HG03469 (cell line): ENCODE measurements at regions not wholly inside any gene's neighbourhood (a gene's known extent, or its start where the extent isn't known, plus 50 kb on each side); places are given as distances from the start of the nearest gene placed in this dataset.
"Not testable (repeated sequence)": the region's sequence is repeated elsewhere in the genome, so short reads cannot be mapped to it uniquely, and the experiment has no call there.

ENCODE experiments used
- ATAC-seq: cut with Tn5 transposase; IDR thresholded peaks from one replicate; pipeline ENCODE4 v1.9.1; 2021; ENCODE audit warnings: mild to moderate bottlenecking, moderate library complexity, moderate number of reproducible peaks; ENCODE audit not compliant: unreplicated experiment

DNA sequence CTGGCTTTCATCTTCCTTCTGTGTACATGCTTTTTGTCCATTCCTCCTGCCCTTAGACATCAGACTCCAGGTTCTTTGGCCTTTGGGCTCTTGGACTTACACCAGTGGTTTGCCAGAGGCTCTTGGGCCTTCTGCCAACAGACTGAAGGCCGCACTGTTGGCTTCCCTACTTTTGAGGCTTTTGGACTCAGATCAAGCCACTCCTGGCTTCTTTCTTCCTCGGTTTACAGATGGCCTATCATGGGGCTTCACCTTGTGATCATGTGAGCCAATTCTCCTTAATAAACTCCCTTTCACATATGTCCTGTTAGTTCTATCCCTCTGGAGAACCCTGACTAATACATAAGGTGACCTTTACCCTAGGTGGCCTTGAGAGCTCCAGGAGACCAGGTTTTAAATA lies 189.1 kb upstream of the CCNG1 start:
- ATAC-seq, result no peak

DNA sequence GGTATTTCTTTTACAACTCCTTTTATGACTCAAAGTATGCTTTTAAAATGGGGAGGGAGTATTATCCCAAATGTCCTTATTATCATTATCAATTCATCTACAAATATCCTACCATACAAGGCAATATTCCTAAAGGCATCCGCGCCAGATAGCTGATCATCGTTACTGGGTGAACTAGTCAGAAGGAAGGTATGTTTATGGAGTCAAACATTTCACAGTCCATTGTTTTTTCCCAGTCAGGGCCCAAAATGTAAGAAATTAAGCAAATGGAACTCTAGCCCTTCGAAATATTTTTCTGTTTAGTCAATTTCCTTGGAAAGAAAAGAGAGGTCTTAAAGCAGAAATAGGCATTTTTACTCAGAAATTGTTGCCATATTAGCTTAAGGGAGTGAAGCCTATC lies 188.5 kb upstream of the CCNG1 start:
- ATAC-seq, result no peak

GRCh38 chr5:163252950-163253349 lies 184.4 kb upstream of the CCNG1 start:
- no peak for ATAC-seq

GRCh38 chr5:163259495-163259894 lies 177.9 kb upstream of the CCNG1 start:
- ATAC-seq, result no peak

- ATAC-seq, result no peak
These were observed 176.9 kb upstream of the CCNG1 start for GRCh38 chr5:163260471-163260870.

GRCh38 chr5:163260961-163261360 lies 176.4 kb upstream of the CCNG1 start:
- no peak for ATAC-seq

DNA sequence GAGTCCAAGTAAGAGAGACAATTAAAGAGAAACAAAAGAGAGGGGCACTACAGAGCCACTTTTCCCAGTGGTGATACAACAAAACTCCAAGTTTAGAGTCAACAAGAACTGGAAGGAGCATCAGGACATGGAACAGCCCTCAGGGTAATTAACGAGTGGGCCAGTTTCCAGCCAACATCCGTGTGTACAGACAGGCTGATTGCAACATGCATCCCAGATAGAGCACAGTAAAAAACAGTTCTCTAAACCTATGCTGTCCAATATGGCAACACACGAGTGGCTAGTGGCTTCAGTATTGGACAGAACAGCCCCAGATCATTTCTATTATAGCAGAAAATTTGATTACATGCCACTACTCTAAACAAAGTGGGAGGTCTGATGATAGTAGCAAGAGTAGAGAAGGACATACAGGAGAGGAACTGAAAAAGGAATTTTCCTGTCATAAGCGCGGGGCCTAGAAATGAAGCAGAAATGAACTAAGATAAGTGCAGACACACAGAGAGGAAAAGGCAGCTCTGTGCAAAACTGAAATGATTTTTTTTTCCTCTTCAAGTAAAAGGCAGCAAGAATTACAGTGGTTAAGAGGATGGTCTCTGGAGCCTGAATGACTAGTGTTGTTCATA lies 175.6 kb upstream of the CCNG1 start:
- peak; percentile 44 for ATAC-seq

DNA sequence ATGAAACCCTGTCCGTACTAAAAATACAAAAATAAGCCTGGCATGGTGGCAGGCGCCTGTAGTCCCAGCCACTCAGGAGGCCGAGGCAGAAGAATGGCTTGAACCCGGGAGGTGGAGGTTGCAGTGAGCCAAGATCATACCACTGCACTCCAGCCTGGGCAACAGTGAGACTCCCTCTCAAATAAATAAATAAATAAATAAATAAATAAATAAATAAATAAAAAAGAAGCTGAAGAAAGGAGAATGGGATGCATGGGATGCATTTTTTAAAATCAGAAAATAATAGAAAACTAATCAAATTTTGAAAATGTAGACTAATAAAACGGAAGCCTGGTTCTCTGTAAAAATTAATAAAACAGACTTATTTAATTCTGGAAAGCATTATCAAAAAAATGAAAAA lies 171.1 kb upstream of the CCNG1 start:
- ATAC-seq, result not testable (repeated sequence)

- ATAC-seq, result no peak
These were observed 167.8 kb upstream of the CCNG1 start for GRCh38 chr5:163269624-163270023.

GRCh38 chr5:163276466-163276865 lies 160.9 kb upstream of the CCNG1 start:
- no peak for ATAC-seq

- not testable (repeated sequence) for ATAC-seq
These were observed 156.5 kb upstream of the CCNG1 start for GRCh38 chr5:163280897-163281296.

DNA sequence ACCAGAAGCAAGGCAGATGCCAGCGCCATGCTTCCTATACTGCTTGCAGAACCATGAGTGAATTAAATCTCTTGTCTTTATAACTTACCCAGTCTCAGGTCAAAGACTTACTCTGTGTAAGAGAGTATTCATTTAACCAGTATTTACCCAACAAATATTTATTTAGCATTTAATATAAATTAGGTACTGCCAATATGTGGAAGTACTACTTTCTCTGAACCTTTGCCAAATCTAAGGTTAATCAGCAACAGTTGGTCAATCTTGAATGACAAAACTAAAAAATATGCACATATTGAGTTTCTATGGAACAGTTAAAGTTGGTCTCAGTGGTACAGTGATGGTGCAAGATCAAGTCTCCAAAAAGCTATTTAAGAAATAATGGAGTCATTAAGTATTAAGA lies 155.9 kb upstream of the CCNG1 start:
- no peak for ATAC-seq

GRCh38 chr5:163293836-163294235 lies 143.6 kb upstream of the CCNG1 start:
- no peak for ATAC-seq

DNA sequence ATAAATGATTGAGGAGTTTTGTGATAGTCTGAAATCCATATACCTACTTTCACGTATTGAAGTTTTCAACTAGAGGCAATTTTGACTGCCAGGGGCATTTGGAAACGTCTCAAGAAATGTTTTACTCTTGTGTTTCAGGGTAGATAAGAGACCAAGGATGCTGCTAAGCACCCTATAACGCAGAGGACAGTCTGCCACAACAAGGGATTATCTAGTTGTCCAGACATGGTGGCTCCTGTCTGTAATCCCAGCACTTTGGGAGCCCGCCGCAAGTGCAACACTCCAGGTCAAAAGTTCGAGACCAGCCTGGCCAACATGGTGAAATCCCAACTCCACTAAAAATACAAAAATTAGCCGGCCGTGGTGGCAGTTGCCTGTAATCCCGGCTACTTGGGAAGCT lies 133.7 kb upstream of the CCNG1 start:
- ATAC-seq, result no peak

DNA sequence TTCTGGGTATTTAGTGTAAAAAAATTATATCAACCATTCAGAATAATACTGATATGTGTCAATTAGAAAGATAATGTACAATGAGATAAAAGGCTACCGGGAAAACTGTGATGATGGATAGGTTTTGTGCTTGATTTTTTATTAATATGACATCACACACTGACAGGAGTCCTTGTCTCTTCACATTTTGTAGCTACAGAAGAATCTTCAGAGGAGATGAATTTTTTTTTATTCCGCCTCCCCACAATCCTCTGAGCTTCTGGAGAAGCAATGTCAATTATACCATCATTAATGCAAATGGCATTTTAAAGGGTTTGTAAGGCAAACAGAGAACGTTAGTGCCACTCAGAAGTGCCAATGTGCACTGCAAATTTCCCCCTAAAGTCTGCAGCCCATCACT lies 131.7 kb upstream of the CCNG1 start:
- no peak for ATAC-seq

GRCh38 chr5:163306421-163306820 lies 131.0 kb upstream of the CCNG1 start:
- ATAC-seq, result no peak

DNA sequence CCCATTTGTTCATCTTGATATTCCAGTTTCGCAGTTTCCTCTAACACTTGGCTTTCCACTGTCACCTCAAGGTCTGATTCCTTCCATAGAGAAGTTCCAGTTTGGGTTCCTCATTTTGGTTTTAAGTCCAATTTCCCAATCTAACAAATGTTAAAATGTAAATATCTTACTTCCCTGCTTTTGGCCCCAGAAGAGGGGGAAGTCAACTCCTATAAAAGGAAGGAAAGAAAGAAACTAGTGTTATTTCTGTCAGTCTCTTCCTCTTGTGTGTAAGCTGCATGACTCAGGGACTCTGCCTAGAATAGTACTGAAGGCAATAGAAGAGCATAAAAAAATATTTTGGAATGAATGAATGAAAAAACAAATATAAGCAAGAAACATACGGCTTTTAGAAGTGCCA lies 127.5 kb upstream of the CCNG1 start:
- no peak for ATAC-seq

- no peak for ATAC-seq
These were observed 126.4 kb upstream of the CCNG1 start for GRCh38 chr5:163310997-163311396.

DNA sequence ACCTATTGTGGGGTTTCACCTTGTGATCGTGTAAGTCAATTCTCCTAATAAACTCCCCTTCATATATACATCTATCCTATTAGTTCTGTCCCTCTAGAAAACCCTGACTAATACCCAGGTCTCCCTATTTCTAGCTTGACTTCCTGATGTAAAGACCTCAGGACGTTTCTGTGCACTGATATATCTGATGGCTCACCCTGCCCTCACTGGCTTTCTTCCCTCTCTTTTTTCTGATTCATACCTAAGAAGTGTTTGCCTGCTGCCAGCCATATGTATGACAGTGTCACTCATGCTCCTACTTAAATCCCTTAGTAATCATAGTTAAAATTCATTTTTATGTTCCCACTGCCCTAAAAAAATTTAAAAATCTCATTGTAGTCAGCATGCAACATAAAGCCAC lies 124.8 kb upstream of the CCNG1 start:
- no peak for ATAC-seq

DNA sequence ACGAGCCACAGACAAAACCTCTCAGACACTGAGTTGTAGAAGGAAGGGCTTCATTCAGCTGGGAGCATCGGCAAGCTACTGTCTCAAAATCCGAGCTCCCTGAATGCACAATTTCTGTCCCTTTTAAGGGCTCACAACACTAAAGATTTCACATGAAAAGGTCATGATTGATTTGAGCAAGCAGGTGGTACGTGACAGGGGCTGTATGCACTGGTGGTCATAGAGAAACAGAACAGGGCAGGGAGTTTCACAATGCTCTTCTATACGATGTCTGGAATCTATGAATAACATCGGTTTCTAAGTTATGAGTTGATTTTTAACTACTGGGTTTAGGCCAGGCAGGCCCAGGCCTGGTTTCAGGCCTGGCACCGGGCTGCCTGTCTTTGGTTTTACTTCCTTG lies 124.3 kb upstream of the CCNG1 start:
- ATAC-seq, result not testable (repeated sequence)

GRCh38 chr5:163316374-163316773 lies 121.0 kb upstream of the CCNG1 start:
- ATAC-seq, result not testable (repeated sequence)

DNA sequence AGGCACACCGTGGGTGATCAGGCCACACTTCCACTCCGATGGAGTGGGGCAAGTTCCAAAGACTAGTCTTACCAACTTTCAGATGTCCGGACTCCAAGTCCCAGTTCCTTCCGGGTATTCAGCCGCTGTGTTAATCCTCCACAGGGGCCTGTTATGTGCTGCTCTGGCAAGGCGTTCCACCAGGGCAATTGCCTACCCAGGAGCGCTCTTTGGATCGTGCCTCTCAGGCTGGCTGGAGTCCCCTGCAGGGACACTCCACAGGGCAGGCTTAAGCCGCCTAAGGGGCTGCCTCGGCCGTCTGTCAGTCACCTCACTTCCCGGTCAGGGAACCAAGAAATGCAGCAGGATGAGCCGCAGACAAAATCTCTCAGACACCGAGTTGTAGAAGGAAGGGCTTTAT lies 118.7 kb upstream of the CCNG1 start:
- ATAC-seq, result no peak

- no peak for ATAC-seq
These were observed 115.9 kb upstream of the CCNG1 start for GRCh38 chr5:163321511-163321910.
